Calu3 (cell line): ENCODE measurements at regions not wholly inside any gene's neighbourhood (a gene's known extent, or its start where the extent isn't known, plus 50 kb on each side); places are given as distances from the start of the nearest gene placed in this dataset.

Experiments used
- BruUV-seq: library from RNA; stranded (reverse); fragments of 400-500 nt; replicated peaks from 2 replicates; lab custom pipeline; 2021; lab: Mats Ljungman, UMichigan
- CTCF ChIA-PET: fragments of 300-600 bp; sonication (Branson Sonifier 250); formaldehyde crosslinking; loops from one replicate; lab custom pipeline; 2022; ENCODE audit warnings: antibody characterized with exemption; lab: Charles Lee
- DNase-seq: peaks from one replicate; pipeline ENCODE4 v3.0.0; 2022
- H3K27ac Mint-ChIP-seq: one replicate; pipeline ENCODE4 v1.8.0; 2022; ENCODE audit warnings: mixed read lengths; ENCODE audit not compliant: unreplicated experiment
- H3K27me3 Mint-ChIP-seq: one replicate; pipeline ENCODE4 v1.8.0; 2022; ENCODE audit warnings: mixed read lengths; ENCODE audit not compliant: unreplicated experiment
- H3K36me3 Mint-ChIP-seq: one replicate; pipeline ENCODE4 v1.8.0; 2022; ENCODE audit warnings: mild to moderate bottlenecking, moderate library complexity, mixed read lengths; ENCODE audit not compliant: insufficient read depth, unreplicated experiment
- H3K4me1 Mint-ChIP-seq: one replicate; pipeline ENCODE4 v1.8.0; 2022; ENCODE audit warnings: mild to moderate bottlenecking, low read depth, mixed read lengths; ENCODE audit not compliant: unreplicated experiment
- H3K4me3 Mint-ChIP-seq: one replicate; pipeline ENCODE4 v1.8.0; 2022; ENCODE audit warnings: mild to moderate bottlenecking, low read depth, moderate library complexity, mixed read lengths; ENCODE audit not compliant: unreplicated experiment
- H3K9me3 Mint-ChIP-seq: one replicate; pipeline ENCODE4 v1.8.0; 2022; ENCODE audit warnings: low read depth, mixed read lengths; ENCODE audit not compliant: unreplicated experiment
- CTCF ChIP-seq: fragments of 200-600 bp; IDR thresholded peaks from one replicate; pipeline ENCODE4 v1.8.0; 2022; ENCODE audit warnings: antibody characterized with exemption; ENCODE audit not compliant: unreplicated experiment
- intact Hi-C: fragments of 100-400 bp; cut with micrococcal nuclease; formaldehyde crosslinking; loops from one replicate; pipeline ENCODE4 v1.10.0; 2022; ENCODE audit not compliant: unreplicated experiment

- no TSS peak for BruUV-seq
- TF ChIP-seq CTCF = no peak
- H3K4me1 Mint-ChIP-seq = no peaks in the 10 kb centered on the region
- H3K27ac Mint-ChIP-seq = no peak overlapping the region
- no peak for DNase-seq
- no peaks in the 10 kb centered on the region for H3K27me3 Mint-ChIP-seq
- CTCF ChIA-PET = no interaction called here
- H3K9me3 Mint-ChIP-seq = no peaks in the 10 kb centered on the region
- no peaks in the 10 kb centered on the region for H3K36me3 Mint-ChIP-seq
- intact Hi-C loops = no loop called here
- H3K4me3 Mint-ChIP-seq = no peak overlapping the region
These were observed 1676.1 kb upstream of the TENM3 start for GRCh38 chr4:180567080-180567479.

GRCh38 chr4:180571516-180572055 is 1671.6 kb upstream of the TENM3 start:
- BruUV-seq = no TSS peak
- Mint-ChIP-seq H3K27ac (no peak overlapping the region), H3K36me3 (no peaks in the 10 kb centered on the region), H3K4me3 (no peak overlapping the region), H3K4me1 (no peaks in the 10 kb centered on the region), H3K27me3 (no peaks in the 10 kb centered on the region), H3K9me3 (no peaks in the 10 kb centered on the region)
- CTCF ChIA-PET = no interaction called here
- TF ChIP-seq CTCF = no peak
- DNase-seq = no peak
- intact Hi-C loops = no loop called here

- no peak for TF ChIP-seq CTCF
- intact Hi-C loops = no loop called here
- BruUV-seq = no TSS peak
- H3K9me3 Mint-ChIP-seq = no peaks in the 10 kb centered on the region
- CTCF ChIA-PET = no interaction called here
- no peak for DNase-seq
- H3K27me3 Mint-ChIP-seq = no peaks in the 10 kb centered on the region
- no peaks in the 10 kb centered on the region for H3K36me3 Mint-ChIP-seq
- H3K4me3 Mint-ChIP-seq = no peak overlapping the region
- H3K4me1 Mint-ChIP-seq = no peaks in the 10 kb centered on the region
- no peak overlapping the region for H3K27ac Mint-ChIP-seq
These were observed 1665.0 kb upstream of the TENM3 start for GRCh38 chr4:180578175-180578574.

GRCh38 chr4:180581061-180581460 is 1662.1 kb upstream of the TENM3 start:
- no peak for TF ChIP-seq CTCF
- intact Hi-C loops = no loop called here
- Mint-ChIP-seq H3K36me3 (no peaks in the 10 kb centered on the region), H3K4me3 (no peak overlapping the region), H3K4me1 (no peaks in the 10 kb centered on the region), H3K27ac (no peak overlapping the region), H3K9me3 (no peaks in the 10 kb centered on the region), H3K27me3 (no peaks in the 10 kb centered on the region)
- CTCF ChIA-PET = no interaction called here
- no peak for DNase-seq
- no TSS peak for BruUV-seq
